Breast epithelium (tissue), 3 donors: ENCODE measurements at regions not wholly inside any gene's neighbourhood (a gene's known extent, or its start where the extent isn't known, plus 50 kb on each side); places are given as distances from the start of the nearest gene placed in this dataset.

Source experiments
- CTCF ChIP-seq, 3 donors: fragments of 450-650 bp; IDR thresholded peaks; one replicate each; pipeline ENCODE4 v1.5.1; 2016 to 2017; ENCODE audit warnings: antibody characterized with exemption in 3 of 3, mild to moderate bottlenecking in 3 of 3, moderate library complexity in 3 of 3
- POLR2A ChIP-seq: fragments of 450-650 bp; IDR thresholded peaks from one replicate; pipeline ENCODE4 v1.6.1; 2016; ENCODE audit warnings: antibody characterized with exemption, mild to moderate bottlenecking, moderate library complexity
- POLR2AphosphoS5 ChIP-seq, 3 donors: sonication (generic); formaldehyde crosslinking; IDR thresholded peaks; one replicate each; pipeline ENCODE4 v1.6.1; 2017; ENCODE audit warnings: antibody characterized with exemption in 3 of 3

GRCh38 chr5:6900247-6901227 is 187.3 kb downstream of the TENT4A start:
- no peak for TF ChIP-seq CTCF (IDR thresholded peaks at IDR 0.05)
- TF ChIP-seq POLR2A = no peak
- TF ChIP-seq POLR2AphosphoS5 (IDR thresholded peaks at IDR 0.05) = no peak
